HEK293 (cell line): ENCODE measurements at regions not wholly inside any gene's neighbourhood (a gene's known extent, or its start where the extent isn't known, plus 50 kb on each side); places are given as distances from the start of the nearest gene placed in this dataset.

Experiments used
- CTCF ChIA-PET: fragments of 350-600 bp; formaldehyde crosslinking; extraction: SDS; loops from one replicate; lab custom pipeline; 2021; ENCODE audit warnings: antibody characterized with exemption; lab: Yijun Ruan, JAX
- POLR2A ChIA-PET: fragments of 300-600 bp; formaldehyde crosslinking; extraction: SDS; loops from one replicate; lab custom pipeline; 2020; ENCODE audit warnings: antibody characterized with exemption, inconsistent platforms; lab: Yijun Ruan, JAX
- H3K27ac ChIP-seq: fragments of 200-500 bp; sonication (Bioruptor generic); 2 replicates; pipeline ENCODE4 v1.5.1; 2014; ENCODE audit warnings: low read depth, low read length, control low read depth, inconsistent platforms; ENCODE audit errors: extremely low read depth
- H3K36me3 ChIP-seq, 2 experiments: fragments of 200-500 bp in 1 of 2; sonication (Bioruptor generic) in 1 of 2; 1 replicate in 1 of 2; 2 replicates in 1 of 2; pipeline ENCODE4 v1.5.1; 2014 to 2017; ENCODE audit warnings: inconsistent platforms in 2 of 2, low read length in 2 of 2; ENCODE audit not compliant: control insufficient read depth in 2 of 2, insufficient read depth in 1 of 2
- H3K4me1 ChIP-seq: fragments of 200-500 bp; sonication (Bioruptor generic); 2 replicates; pipeline ENCODE4 v1.5.1; 2014; ENCODE audit warnings: mild to moderate bottlenecking, low read length, inconsistent platforms; ENCODE audit not compliant: control insufficient read depth, insufficient read depth
- H3K4me3 ChIP-seq: 2 replicates; pipeline ENCODE4 v1.5.1; 2011; ENCODE audit warnings: low read depth, mild to moderate bottlenecking, control low read depth, low read length, moderate library complexity
- H3K9me3 ChIP-seq: fragments of 200-500 bp; sonication (Bioruptor generic); 2 replicates; pipeline ENCODE4 v1.5.1; 2014; ENCODE audit warnings: low read depth, low read length, inconsistent platforms; ENCODE audit not compliant: control insufficient read depth, insufficient read depth
- KLF16 ChIP-seq: fragments of 450-650 bp; formaldehyde crosslinking; IDR thresholded peaks from 2 replicates; pipeline ENCODE4 v1.5.1; 2017; ENCODE audit warnings: missing biosample characterization, missing genetic modification characterization
- KLF9 ChIP-seq: fragments of 450-650 bp; formaldehyde crosslinking; IDR thresholded peaks from 2 replicates; pipeline ENCODE4 v1.5.1; 2016; ENCODE audit warnings: missing biosample characterization, missing genetic modification characterization, low read depth
- MYNN ChIP-seq: fragments of 450-650 bp; formaldehyde crosslinking; IDR thresholded peaks from 2 replicates; pipeline ENCODE4 v1.5.1; 2016; ENCODE audit warnings: missing biosample characterization, missing genetic modification characterization, borderline replicate concordance
- OVOL3 ChIP-seq: fragments of 450-650 bp; formaldehyde crosslinking; IDR thresholded peaks from 2 replicates; pipeline ENCODE4 v1.5.1; 2016; ENCODE audit warnings: missing biosample characterization, missing genetic modification characterization
- ZBTB17 ChIP-seq: fragments of 450-650 bp; formaldehyde crosslinking; IDR thresholded peaks from 2 replicates; pipeline ENCODE4 v1.5.1; 2016; ENCODE audit warnings: missing biosample characterization, missing genetic modification characterization
- ZFP41 ChIP-seq: fragments of 450-650 bp; formaldehyde crosslinking; IDR thresholded peaks from 2 replicates; pipeline ENCODE4 v1.5.1; 2016; ENCODE audit warnings: missing biosample characterization, missing genetic modification characterization, borderline replicate concordance
- ZFP69B ChIP-seq: fragments of 450-650 bp; formaldehyde crosslinking; IDR thresholded peaks from 2 replicates; pipeline ENCODE4 v1.5.1; 2016; ENCODE audit warnings: missing biosample characterization, missing genetic modification characterization
- ZNF133 ChIP-seq: fragments of 450-650 bp; formaldehyde crosslinking; IDR thresholded peaks from 2 replicates; pipeline ENCODE4 v1.5.1; 2016; ENCODE audit warnings: missing biosample characterization, missing genetic modification characterization
- ZNF19 ChIP-seq: fragments of 450-650 bp; formaldehyde crosslinking; IDR thresholded peaks from 2 replicates; pipeline ENCODE4; 2016; ENCODE audit warnings: missing biosample characterization, missing genetic modification characterization, low read depth
- ZNF311 ChIP-seq: fragments of 450-650 bp; formaldehyde crosslinking; IDR thresholded peaks from 2 replicates; pipeline ENCODE4 v1.5.1; 2017; ENCODE audit warnings: missing biosample characterization, missing genetic modification characterization, borderline replicate concordance
- ZNF391 ChIP-seq: fragments of 450-650 bp; formaldehyde crosslinking; IDR thresholded peaks from 2 replicates; pipeline ENCODE4 v1.5.1; 2016; ENCODE audit warnings: low read depth, missing biosample characterization, missing genetic modification characterization, borderline replicate concordance
- ZNF423 ChIP-seq: fragments of 450-650 bp; formaldehyde crosslinking; IDR thresholded peaks from 2 replicates; pipeline ENCODE4 v1.5.1; 2016; ENCODE audit warnings: missing biosample characterization, missing genetic modification characterization
- ZNF510 ChIP-seq: fragments of 450-650 bp; formaldehyde crosslinking; IDR thresholded peaks from 2 replicates; pipeline ENCODE4 v1.5.1; 2018; ENCODE audit warnings: mild to moderate bottlenecking, missing genetic modification characterization, missing biosample characterization; ENCODE audit not compliant: insufficient replicate concordance
- ZNF518A ChIP-seq: fragments of 450-650 bp; formaldehyde crosslinking; conservative IDR thresholded peaks from 2 replicates; pipeline ENCODE4 v1.5.1; 2016; ENCODE audit warnings: low read depth, missing biosample characterization, missing genetic modification characterization
- ZNF521 ChIP-seq: fragments of 450-650 bp; formaldehyde crosslinking; IDR thresholded peaks from 2 replicates; pipeline ENCODE4 v1.5.1; 2017; ENCODE audit warnings: missing biosample characterization, mild to moderate bottlenecking, missing genetic modification characterization
- ZNF580 ChIP-seq: fragments of 450-650 bp; formaldehyde crosslinking; IDR thresholded peaks from 2 replicates; pipeline ENCODE4 v1.5.1; 2016; ENCODE audit warnings: missing biosample characterization, missing genetic modification characterization
- ZNF600 ChIP-seq: fragments of 450-650 bp; formaldehyde crosslinking; IDR thresholded peaks from 2 replicates; pipeline ENCODE4 v1.5.1; 2016; ENCODE audit warnings: missing biosample characterization, missing genetic modification characterization
- ZNF623 ChIP-seq: fragments of 450-650 bp; formaldehyde crosslinking; IDR thresholded peaks from 2 replicates; pipeline ENCODE4 v1.5.1; 2016; ENCODE audit warnings: missing biosample characterization, missing genetic modification characterization
- TF ChIP-seq, protein P1 (sequence below): fragments of 450-650 bp; formaldehyde crosslinking; IDR thresholded peaks from 2 replicates; pipeline ENCODE4 v1.5.1; 2016; ENCODE audit warnings: missing biosample characterization, missing genetic modification characterization
- TF ChIP-seq, protein P2 (sequence below): fragments of 450-650 bp; formaldehyde crosslinking; IDR thresholded peaks from 2 replicates; pipeline ENCODE4 v1.5.1; 2016; ENCODE audit warnings: missing biosample characterization, missing genetic modification characterization
- TF ChIP-seq, protein P3 (sequence below): fragments of 450-650 bp; formaldehyde crosslinking; IDR thresholded peaks from 2 replicates; pipeline ENCODE4 v1.5.1; 2016; ENCODE audit warnings: missing biosample characterization, missing genetic modification characterization

- TF ChIP-seq MYNN (tag by site-specific recombination) (no peak), ZNF391 (no peak), ZNF19 (tag by site-specific recombination) (no peak), KLF9 (tag by site-specific recombination) (no peak), KLF16 (no peak), ZNF133 (tag by site-specific recombination) (no peak), ZNF311 (tag by site-specific recombination) (no peak)
- TF ChIP-seq, protein P1, sequence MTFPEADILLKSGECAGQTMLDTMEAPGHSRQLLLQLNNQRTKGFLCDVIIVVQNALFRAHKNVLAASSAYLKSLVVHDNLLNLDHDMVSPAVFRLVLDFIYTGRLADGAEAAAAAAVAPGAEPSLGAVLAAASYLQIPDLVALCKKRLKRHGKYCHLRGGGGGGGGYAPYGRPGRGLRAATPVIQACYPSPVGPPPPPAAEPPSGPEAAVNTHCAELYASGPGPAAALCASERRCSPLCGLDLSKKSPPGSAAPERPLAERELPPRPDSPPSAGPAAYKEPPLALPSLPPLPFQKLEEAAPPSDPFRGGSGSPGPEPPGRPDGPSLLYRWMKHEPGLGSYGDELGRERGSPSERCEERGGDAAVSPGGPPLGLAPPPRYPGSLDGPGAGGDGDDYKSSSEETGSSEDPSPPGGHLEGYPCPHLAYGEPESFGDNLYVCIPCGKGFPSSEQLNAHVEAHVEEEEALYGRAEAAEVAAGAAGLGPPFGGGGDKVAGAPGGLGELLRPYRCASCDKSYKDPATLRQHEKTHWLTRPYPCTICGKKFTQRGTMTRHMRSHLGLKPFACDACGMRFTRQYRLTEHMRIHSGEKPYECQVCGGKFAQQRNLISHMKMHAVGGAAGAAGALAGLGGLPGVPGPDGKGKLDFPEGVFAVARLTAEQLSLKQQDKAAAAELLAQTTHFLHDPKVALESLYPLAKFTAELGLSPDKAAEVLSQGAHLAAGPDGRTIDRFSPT, result no peak
- TF ChIP-seq, protein P2, sequence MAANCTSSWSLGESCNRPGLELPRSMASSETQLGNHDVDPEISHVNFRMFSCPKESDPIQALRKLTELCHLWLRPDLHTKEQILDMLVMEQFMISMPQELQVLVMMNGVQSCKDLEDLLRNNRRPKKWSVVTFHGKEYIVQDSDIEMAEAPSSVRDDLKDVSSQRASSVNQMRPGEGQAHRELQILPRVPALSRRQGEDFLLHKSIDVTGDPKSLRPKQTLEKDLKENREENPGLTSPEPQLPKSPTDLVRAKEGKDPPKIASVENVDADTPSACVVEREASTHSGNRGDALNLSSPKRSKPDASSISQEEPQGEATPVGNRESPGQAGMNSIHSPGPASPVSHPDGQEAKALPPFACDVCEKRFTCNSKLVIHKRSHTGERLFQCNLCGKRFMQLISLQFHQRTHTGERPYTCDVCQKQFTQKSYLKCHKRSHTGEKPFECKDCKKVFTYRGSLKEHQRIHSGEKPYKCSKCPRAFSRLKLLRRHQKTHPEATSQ (tag by site-specific recombination), result no peak
- H3K4me3 ChIP-seq, result no peak overlapping the region
- H3K36me3 ChIP-seq, result no peaks in the 10 kb centered on the region
- H3K4me1 ChIP-seq, result peaks cover 3% of the 10 kb centered on the region; the same call in 1 of the 2 replicates
- ChIA-PET CTCF (no interaction called here), POLR2A (no interaction called here)
- H3K9me3 ChIP-seq, result no peaks in the 10 kb centered on the region
- no peak overlapping the region for H3K27ac ChIP-seq
Observed at GRCh38 chr1:56225964-56226815, 353.2 kb downstream of the PLPP3 start.

GRCh38 chr1:56223968-56224367, 355.4 kb downstream of the PLPP3 start:
- ChIA-PET CTCF (no interaction called here), POLR2A (no interaction called here)
- Histone ChIP-seq H3K36me3 (no peaks in the 10 kb centered on the region), H3K4me3 (no peak overlapping the region), H3K9me3 (no peaks in the 10 kb centered on the region), H3K27ac (no peak overlapping the region), H3K4me1 (0 out of 2 replicates have a peak, but pooled peaks cover under 1% of the 10 kb centered on the region)
- TF ChIP-seq OVOL3 (tag by site-specific recombination) (no peak), ZFP41 (tag by site-specific recombination) (no peak), ZNF521 (no peak), ZNF623 (no peak), ZNF423 (tag by site-specific recombination) (no peak)
- TF ChIP-seq, all 188 proteins: peak for 0

DNA sequence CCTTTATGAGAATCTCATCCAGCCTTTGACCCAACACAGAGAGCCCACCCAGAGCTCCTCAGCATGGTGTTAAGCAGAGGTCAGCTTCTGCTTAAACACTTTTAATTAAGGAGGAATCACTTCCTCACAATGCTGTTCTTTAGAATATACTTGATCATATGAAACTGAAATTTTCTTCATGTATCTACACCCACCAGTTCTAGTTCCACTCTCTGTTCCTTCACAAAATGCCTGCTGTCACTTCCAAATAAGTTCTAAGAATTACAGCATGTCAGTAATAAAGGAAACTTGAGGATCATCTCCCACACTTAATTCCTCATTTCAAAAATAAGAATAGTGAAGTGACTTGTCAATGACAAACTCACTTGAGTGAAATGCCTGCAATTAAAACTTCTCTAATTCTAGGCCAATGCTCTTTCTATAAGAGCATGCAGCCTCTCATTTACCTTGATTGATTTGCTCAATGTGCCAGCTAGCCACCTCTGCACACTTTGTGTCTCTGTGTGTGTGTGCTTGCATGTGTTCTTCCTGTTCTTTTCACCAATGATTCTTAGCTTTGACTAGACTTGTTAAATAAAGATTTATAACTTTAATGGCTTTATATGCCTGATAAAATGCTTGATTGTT, 356.3 kb downstream of the PLPP3 start:
- Histone ChIP-seq H3K27ac (no peak overlapping the region), H3K4me3 (no peak overlapping the region), H3K36me3 (no peaks in the 10 kb centered on the region), H3K9me3 (no peaks in the 10 kb centered on the region), H3K4me1 (no peaks in the 10 kb centered on the region)
- ChIA-PET CTCF (no interaction called here), POLR2A (no interaction called here)
- TF ChIP-seq, protein P3, sequence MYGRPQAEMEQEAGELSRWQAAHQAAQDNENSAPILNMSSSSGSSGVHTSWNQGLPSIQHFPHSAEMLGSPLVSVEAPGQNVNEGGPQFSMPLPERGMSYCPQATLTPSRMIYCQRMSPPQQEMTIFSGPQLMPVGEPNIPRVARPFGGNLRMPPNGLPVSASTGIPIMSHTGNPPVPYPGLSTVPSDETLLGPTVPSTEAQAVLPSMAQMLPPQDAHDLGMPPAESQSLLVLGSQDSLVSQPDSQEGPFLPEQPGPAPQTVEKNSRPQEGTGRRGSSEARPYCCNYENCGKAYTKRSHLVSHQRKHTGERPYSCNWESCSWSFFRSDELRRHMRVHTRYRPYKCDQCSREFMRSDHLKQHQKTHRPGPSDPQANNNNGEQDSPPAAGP (tag by site-specific recombination), result no peak
- no peak for TF ChIP-seq ZBTB17
- no peak for TF ChIP-seq ZNF600 (tag by site-specific recombination)
- no peak for TF ChIP-seq ZNF580 (tag by site-specific recombination)
- no peak for TF ChIP-seq ZNF518A
- TF ChIP-seq ZNF510, result no peak
- no peak for TF ChIP-seq ZFP69B
